ENCODE measurements at regions not wholly inside any gene's neighbourhood (a gene's known extent, or its start where the extent isn't known, plus 50 kb on each side); places are given as distances from the start of the nearest gene placed in this dataset.
"Not testable (repeated sequence)": the region's sequence is repeated elsewhere in the genome, so short reads cannot be mapped to it uniquely, and the experiment has no call there.

GRCh38 chr14:43579671-43580070, 927.4 kb downstream of the FSCB start:
- Mint-ChIP-seq H3K27me3 (no peaks in the 10 kb centered on the region), H3K9me3 (peaks cover 4% of the 10 kb centered on the region), H3K27ac (no peak overlapping the region), H3K4me1 (no peaks in the 10 kb centered on the region), H3K36me3 (no peaks in the 10 kb centered on the region), H3K4me3 (no peak overlapping the region)
- no peak for DNase-seq

GRCh38 chr14:43568022-43568421, 939.1 kb downstream of the FSCB start:
- Mint-ChIP-seq H3K27ac (no peak overlapping the region), H3K4me1 (no peaks in the 10 kb centered on the region), H3K27me3 (no peaks in the 10 kb centered on the region), H3K4me3 (no peak overlapping the region), H3K9me3 (no peaks in the 10 kb centered on the region), H3K36me3 (no peaks in the 10 kb centered on the region)
- DNase-seq, result no peak

- DNase-seq, result no peak
- Mint-ChIP-seq H3K9me3 (no peaks in the 10 kb centered on the region), H3K4me1 (no peaks in the 10 kb centered on the region), H3K4me3 (no peak overlapping the region), H3K27ac (no peak overlapping the region), H3K36me3 (no peaks in the 10 kb centered on the region), H3K27me3 (no peaks in the 10 kb centered on the region)
These were observed 958.7 kb downstream of the FSCB start for GRCh38 chr14:43548368-43548767.

GRCh38 chr14:43547596-43547995, 959.5 kb downstream of the FSCB start:
- not testable (repeated sequence) for DNase-seq, H3K27me3 Mint-ChIP-seq, H3K36me3 Mint-ChIP-seq, H3K27ac Mint-ChIP-seq, H3K9me3 Mint-ChIP-seq, H3K4me1 Mint-ChIP-seq, H3K4me3 Mint-ChIP-seq

GRCh38 chr14:43541356-43541755, 965.7 kb downstream of the FSCB start:
- no peaks in the 10 kb centered on the region for H3K4me1 Mint-ChIP-seq
- no peaks in the 10 kb centered on the region for H3K36me3 Mint-ChIP-seq
- H3K9me3 Mint-ChIP-seq, result no peaks in the 10 kb centered on the region
- H3K27me3 Mint-ChIP-seq, result no peaks in the 10 kb centered on the region
- no peak overlapping the region for H3K27ac Mint-ChIP-seq
- DNase-seq, result no peak
- H3K4me3 Mint-ChIP-seq, result no peak overlapping the region

DNA sequence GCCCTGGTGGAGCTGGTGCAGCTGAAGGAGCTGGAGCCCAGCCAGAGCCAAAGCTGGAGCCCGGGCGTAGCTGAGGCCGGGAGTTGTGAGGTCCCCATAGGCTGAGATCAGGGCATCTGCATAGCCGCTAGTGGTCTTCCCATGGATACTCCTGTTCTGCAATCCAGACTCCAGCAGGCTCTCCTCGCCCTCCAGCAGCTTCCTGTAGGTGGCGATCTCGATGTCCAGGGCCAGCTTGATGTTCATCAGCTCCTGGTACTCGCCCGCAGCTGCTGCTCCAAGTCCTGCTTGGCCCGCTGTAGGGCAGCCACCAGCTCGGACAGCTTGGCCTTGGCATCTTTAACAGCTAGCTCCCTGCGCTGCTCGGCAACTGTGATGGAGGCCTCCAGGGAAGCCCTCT, 966.1 kb downstream of the FSCB start:
- Mint-ChIP-seq H3K36me3 (no peaks in the 10 kb centered on the region), H3K4me1 (no peaks in the 10 kb centered on the region), H3K27ac (no peak overlapping the region), H3K9me3 (no peaks in the 10 kb centered on the region), H3K4me3 (no peak overlapping the region), H3K27me3 (no peaks in the 10 kb centered on the region)
- DNase-seq, result no peak

DNA sequence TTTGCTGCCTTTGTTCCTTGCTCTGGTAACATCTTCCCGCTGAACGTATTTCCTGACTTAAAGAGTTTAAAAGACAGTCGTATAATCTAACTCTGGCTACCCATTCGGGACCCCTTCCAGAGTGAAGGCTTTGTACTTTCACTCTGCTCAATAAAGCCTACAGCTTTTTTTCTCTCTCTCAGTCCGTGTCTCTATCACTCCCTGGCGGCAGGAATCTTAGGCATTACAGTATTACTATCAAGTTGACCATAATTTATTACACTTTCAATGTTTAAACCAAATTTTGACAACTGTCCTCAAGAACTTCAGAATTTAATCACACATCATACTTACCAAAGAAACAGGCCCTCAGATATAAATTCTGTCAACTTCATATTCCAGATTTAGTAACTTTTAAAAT, 967.9 kb downstream of the FSCB start:
- no peak for DNase-seq
- H3K4me1 Mint-ChIP-seq, result no peaks in the 10 kb centered on the region
- H3K27ac Mint-ChIP-seq, result no peak overlapping the region
- no peaks in the 10 kb centered on the region for H3K27me3 Mint-ChIP-seq
- peaks cover 4% of the 10 kb centered on the region for H3K9me3 Mint-ChIP-seq
- H3K36me3 Mint-ChIP-seq, result no peaks in the 10 kb centered on the region
- H3K4me3 Mint-ChIP-seq, result no peak overlapping the region

GRCh38 chr14:43535231-43535838, 971.7 kb downstream of the FSCB start:
- Mint-ChIP-seq H3K9me3 (peaks cover 4% of the 10 kb centered on the region), H3K27ac (no peak overlapping the region), H3K27me3 (no peaks in the 10 kb centered on the region), H3K36me3 (no peaks in the 10 kb centered on the region), H3K4me3 (no peak overlapping the region), H3K4me1 (no peaks in the 10 kb centered on the region)
- DNase-seq, result no peak

DNA sequence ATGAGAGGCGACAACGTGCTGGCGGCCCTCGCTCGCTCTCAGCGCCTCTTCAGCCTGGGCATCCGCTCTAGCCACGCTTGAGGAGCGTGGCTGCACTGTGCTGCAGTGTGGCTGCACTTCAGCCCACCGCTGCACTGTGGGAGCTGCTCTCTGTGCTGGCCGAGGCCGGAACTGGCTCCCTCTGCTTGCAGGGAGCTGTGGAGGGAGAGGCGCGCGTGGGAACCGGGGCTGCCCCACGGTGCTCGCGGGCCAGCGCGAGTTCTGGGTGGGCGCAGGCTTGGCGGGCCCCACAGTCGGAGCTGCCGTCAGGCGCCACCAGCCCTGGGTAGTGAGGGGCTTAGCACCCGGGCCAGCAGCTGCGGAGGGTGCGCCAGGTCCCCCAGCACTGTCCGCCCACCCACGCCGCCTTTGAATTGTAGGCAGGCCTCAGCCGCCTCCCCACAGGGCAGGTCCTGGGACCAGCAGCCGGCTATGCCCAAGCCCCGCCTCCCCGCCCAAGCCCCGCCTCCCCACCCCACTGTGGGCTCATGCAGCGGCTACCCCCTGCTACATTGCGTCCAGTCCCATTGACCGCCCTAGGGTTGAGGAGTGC, 974.2 kb downstream of the FSCB start:
- DNase-seq, result no peak
- no peaks in the 10 kb centered on the region for H3K36me3 Mint-ChIP-seq
- H3K4me1 Mint-ChIP-seq, result no peaks in the 10 kb centered on the region
- H3K27ac Mint-ChIP-seq, result no peak overlapping the region
- peaks cover 4% of the 10 kb centered on the region for H3K9me3 Mint-ChIP-seq
- H3K27me3 Mint-ChIP-seq, result no peaks in the 10 kb centered on the region
- H3K4me3 Mint-ChIP-seq, result no peak overlapping the region

- Mint-ChIP-seq H3K9me3 (no peaks in the 10 kb centered on the region), H3K36me3 (no peaks in the 10 kb centered on the region), H3K27me3 (no peaks in the 10 kb centered on the region), H3K4me1 (no peaks in the 10 kb centered on the region), H3K4me3 (no peak overlapping the region), H3K27ac (no peak overlapping the region)
- no peak for DNase-seq
These were observed 978.8 kb downstream of the FSCB start for GRCh38 chr14:43528321-43528720.

DNA sequence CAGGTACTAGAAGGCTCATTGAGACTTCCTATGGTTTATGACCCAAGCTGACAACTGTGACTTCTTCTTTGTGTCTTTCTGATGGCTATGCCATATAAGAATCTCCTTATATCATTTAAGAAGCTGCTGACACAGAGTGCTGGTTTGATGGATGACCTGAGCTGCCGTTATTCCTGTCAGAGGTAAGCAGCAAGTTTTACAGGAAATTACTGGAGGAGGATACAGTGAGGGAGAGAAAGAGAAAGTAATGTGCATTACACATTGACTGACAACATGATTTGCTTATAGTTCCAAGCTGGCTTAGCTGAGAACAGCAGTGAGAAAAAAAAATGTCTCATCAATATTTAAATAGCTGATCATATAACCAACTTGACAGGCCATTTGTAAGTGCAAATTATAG, 981.4 kb downstream of the FSCB start:
- no peaks in the 10 kb centered on the region for H3K36me3 Mint-ChIP-seq
- no peaks in the 10 kb centered on the region for H3K27me3 Mint-ChIP-seq
- no peak overlapping the region for H3K27ac Mint-ChIP-seq
- H3K4me3 Mint-ChIP-seq, result no peak overlapping the region
- no peaks in the 10 kb centered on the region for H3K4me1 Mint-ChIP-seq
- no peak for DNase-seq
- no peaks in the 10 kb centered on the region for H3K9me3 Mint-ChIP-seq

GRCh38 chr14:43522901-43523300, 984.2 kb downstream of the FSCB start:
- H3K9me3 Mint-ChIP-seq, result peaks cover 4% of the 10 kb centered on the region
- H3K4me1 Mint-ChIP-seq, result no peaks in the 10 kb centered on the region
- no peak overlapping the region for H3K4me3 Mint-ChIP-seq
- no peak for DNase-seq
- no peaks in the 10 kb centered on the region for H3K27me3 Mint-ChIP-seq
- no peak overlapping the region for H3K27ac Mint-ChIP-seq
- no peaks in the 10 kb centered on the region for H3K36me3 Mint-ChIP-seq

DNA sequence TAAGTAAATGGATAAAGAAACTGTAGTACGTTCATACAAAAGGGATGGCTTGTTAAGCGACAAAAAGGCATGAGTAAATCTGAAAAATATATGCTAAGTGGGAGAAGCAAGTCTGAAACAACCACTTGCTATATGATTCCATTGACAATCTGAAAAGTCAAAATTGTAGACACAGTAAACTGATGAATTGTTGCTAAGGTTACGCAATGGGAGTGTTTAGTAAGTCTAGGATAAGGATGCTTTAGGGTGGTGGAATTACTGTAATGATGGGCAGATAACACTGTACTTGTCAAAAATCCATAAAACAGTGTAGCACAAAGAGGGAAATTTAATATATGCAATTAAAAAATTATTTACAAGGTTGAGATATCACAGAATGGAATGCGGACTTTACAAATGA, 984.9 kb downstream of the FSCB start:
- no peak overlapping the region for H3K27ac Mint-ChIP-seq
- H3K36me3 Mint-ChIP-seq, result no peaks in the 10 kb centered on the region
- no peaks in the 10 kb centered on the region for H3K27me3 Mint-ChIP-seq
- DNase-seq, result no peak
- peaks cover 4% of the 10 kb centered on the region for H3K9me3 Mint-ChIP-seq
- no peaks in the 10 kb centered on the region for H3K4me1 Mint-ChIP-seq
- H3K4me3 Mint-ChIP-seq, result no peak overlapping the region

- Mint-ChIP-seq H3K27ac (no peak overlapping the region), H3K36me3 (no peaks in the 10 kb centered on the region), H3K9me3 (peaks cover 3% of the 10 kb centered on the region), H3K4me1 (no peaks in the 10 kb centered on the region), H3K27me3 (no peaks in the 10 kb centered on the region), H3K4me3 (no peak overlapping the region)
- DNase-seq, result no peak
These were observed 1003.6 kb downstream of the FSCB start for GRCh38 chr14:43503508-43503907.

- not testable (repeated sequence) for H3K9me3 Mint-ChIP-seq, H3K36me3 Mint-ChIP-seq, H3K4me3 Mint-ChIP-seq, DNase-seq, H3K27ac Mint-ChIP-seq, H3K4me1 Mint-ChIP-seq, H3K27me3 Mint-ChIP-seq
These were observed 1014.7 kb downstream of the FSCB start for GRCh38 chr14:43492359-43492758.

DNA sequence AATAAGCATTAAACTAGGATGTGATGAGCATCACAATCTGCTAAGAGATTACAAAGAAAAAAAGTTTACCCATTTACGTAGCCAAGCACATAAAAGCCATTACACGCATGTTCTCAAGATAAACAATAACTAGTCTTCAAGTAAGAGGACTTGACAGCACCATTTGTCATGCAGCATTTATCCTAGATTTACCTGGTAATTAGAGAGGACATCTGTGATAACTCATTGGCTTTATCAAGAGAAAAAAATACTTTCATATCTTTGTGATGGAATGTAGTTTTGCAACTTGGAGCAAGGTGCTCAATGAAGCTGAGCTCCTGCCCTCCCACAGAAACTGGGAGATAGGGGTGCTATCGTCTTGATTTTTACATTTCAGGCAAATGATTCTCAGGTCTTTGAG, 1023.7 kb downstream of the FSCB start:
- DNase-seq, result no peak
- H3K4me3 Mint-ChIP-seq, result no peak overlapping the region
- H3K36me3 Mint-ChIP-seq, result no peaks in the 10 kb centered on the region
- H3K9me3 Mint-ChIP-seq, result peaks cover 2% of the 10 kb centered on the region
- H3K4me1 Mint-ChIP-seq, result no peaks in the 10 kb centered on the region
- H3K27ac Mint-ChIP-seq, result no peak overlapping the region
- H3K27me3 Mint-ChIP-seq, result no peaks in the 10 kb centered on the region
